NOMO-1 treated with DMSO at 0.1 percent for 48 hours (cell line): ENCODE measurements at regions not wholly inside any gene's neighbourhood (a gene's known extent, or its start where the extent isn't known, plus 50 kb on each side); places are given as distances from the start of the nearest gene placed in this dataset.

Experiments
- DNase-seq: peaks from one replicate; lab custom pipeline; 2025; ENCODE audit not compliant: unreplicated experiment; lab: John Stamatoyannopoulos, UW

DNA sequence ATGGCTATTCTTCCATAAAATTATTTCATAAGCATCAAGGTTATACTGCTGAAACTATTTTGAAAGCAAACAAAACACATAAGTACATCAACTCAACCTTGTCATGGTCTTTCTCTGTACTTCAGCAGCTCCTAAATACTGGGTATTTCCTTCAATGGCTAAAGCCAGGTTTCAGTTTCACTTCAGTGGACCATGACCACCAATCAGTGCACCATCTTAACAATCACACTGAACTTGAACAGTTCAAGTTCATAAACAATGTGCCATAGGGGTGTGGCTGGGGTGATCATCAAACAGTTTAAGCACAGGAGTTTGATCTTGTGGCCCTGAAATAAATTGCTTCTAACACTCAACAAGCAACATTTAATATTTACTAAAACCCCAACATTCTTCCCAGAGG is 124.1 kb upstream of the FIGN start:
- DNase-seq, result no peak

- DNase-seq, result no peak
These were observed 121.1 kb upstream of the FIGN start for GRCh38 chr2:163856941-163857340.

DNA sequence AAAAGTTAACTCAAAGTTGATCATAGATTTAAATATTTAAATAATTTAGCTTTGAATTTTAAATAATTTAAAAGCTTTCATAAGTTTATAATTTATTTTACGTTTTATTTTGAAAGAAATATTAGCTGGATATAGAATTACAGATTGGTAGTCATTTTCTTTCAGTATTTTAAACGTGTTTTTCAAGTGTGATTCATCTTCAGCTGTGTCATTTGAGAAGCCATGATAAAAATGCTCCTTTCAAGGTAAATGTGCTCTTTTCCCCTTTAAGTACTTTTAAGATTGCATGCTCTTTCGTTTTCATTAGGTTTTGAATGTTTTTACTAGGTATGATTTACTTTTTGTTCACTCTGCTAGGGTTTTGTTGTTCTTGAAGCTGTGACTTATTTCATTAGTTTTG is 116.8 kb upstream of the FIGN start:
- DNase-seq, result no peak

GRCh38 chr2:163849756-163850435 is 114.1 kb upstream of the FIGN start:
- no peak for DNase-seq

GRCh38 chr2:163838890-163839289 is 103.1 kb upstream of the FIGN start:
- no peak for DNase-seq

- no peak for DNase-seq
These were observed 100.4 kb upstream of the FIGN start for GRCh38 chr2:163836167-163836566.

DNA sequence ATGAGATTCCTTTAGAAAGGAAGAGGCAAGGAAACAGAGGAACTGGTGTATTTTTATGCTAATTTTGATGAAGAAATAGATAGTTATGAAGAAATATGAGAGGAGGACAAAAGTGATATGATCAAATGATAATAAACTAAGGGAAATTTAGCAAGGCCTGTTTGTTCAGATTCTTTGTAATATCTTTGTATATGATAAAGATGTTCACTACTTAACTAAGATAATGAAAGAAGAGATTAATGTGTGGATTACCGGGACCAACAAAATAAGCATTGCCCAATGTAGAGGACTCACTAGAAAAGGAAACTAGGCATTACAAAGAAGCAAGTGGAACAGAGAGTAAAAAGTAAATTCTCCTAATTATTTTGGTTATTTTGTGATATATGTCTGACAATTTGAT is 99.0 kb upstream of the FIGN start:
- no peak for DNase-seq

DNA sequence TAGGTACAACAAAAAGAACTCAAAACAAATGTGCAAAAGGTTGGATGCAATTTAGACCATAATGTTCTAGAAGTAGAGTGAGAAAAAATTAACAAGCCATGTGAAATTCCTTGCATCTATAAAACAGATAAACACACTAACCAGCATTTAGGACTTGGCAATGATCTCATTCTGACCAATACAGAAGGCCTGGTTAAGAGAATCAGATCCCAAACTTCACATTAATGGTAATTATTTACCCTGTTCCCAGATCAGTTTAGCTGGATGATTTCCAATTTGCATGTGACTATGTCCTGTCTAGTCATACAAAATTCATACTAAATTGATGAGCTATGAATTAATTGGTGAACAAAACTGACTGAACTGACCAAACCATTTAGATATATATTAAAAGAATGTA is 98.4 kb upstream of the FIGN start:
- DNase-seq, result no peak

GRCh38 chr2:163828771-163829170 is 93.0 kb upstream of the FIGN start:
- no peak for DNase-seq

DNA sequence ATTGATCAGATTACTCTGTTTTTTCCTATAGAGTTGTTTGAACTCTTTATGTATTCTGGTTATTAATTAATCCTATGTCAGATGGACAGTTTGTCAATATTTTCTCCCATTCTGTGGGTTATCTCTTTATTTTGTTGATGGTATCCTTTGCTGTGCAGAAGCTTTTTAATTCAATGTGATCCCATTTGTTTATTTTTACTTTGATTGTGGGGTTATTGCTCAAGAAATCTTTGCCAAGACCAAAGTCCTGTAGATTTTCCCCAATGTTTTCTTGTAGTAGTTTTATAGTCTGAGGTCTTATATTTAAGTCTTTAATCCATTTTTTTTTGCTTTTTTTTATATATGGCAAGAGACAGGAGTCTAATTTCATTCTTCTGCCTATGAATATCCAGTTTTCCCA is 86.2 kb upstream of the FIGN start:
- no peak for DNase-seq

DNA sequence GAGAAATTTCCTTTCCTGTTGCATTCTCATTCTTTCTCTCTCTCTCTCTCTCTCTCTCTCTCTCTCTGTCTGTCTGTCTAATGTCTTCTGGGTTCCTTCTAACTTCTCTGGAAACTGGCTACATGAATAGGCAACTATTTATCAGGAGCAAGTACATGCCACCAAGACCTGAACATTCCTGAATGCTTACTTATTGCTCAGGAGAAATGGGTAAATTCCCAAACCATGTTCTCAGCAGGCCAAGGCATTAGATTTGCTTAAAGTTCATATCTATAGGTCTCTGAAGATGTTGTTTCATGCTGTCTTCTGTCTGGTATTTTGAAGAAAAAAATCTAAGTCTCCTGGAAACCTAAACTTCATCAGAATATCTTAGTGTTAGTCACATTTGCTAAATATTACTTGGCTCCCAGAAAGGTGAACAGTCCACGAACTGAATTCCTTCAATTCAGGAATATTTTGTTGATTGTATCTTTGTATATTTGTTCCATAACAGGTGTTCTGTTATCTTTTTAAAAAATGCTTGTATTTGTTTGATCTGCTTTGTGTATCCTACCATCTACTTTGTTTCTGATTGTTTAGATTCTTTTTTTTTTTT is 77.2 kb upstream of the FIGN start:
- DNase-seq, result no peak

DNA sequence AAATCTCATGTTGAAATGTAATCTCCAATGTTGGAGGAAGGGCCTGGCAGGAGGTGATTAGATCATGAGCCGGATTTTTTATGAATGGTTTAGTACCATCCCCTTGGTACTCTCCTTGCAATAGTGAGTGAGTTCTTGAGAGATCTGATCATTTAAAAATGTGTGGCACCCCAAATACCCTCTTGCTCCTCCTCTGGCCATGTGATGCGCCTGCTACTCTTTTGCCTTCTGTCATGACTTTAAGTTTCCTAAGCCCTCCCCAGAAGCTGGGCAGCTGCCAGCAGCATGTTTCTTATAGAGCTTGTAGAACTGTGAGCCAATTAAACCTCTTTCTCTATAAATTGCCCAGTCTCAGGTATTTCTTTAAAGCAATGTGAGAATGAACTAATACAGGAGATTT is 72.6 kb upstream of the FIGN start:
- DNase-seq, result no peak

GRCh38 chr2:163802284-163802683 is 66.5 kb upstream of the FIGN start:
- DNase-seq, result no peak

- no peak for DNase-seq
These were observed 65.7 kb upstream of the FIGN start for GRCh38 chr2:163801486-163801885.

DNA sequence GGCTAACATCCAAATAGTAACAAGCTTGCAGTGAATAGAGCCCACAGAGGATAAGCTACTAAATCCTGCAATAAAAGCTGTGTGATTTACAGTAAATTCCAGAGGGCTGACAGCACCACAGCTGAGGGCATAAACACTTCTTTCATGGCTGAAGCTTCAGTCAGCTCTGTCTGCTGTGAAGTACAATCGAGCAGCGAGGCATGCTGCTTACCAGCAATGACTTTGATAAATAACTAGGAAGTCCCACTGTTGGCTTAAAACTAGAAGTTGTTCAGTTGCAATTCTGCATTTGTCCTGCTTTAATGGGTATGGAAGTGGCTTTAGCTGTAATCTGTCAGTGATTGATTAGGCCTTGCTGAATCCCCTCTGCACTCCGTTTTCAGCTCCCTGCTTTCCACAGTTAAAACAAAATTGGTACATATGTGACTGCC is 65.2 kb upstream of the FIGN start:
- DNase-seq, result no peak

DNA sequence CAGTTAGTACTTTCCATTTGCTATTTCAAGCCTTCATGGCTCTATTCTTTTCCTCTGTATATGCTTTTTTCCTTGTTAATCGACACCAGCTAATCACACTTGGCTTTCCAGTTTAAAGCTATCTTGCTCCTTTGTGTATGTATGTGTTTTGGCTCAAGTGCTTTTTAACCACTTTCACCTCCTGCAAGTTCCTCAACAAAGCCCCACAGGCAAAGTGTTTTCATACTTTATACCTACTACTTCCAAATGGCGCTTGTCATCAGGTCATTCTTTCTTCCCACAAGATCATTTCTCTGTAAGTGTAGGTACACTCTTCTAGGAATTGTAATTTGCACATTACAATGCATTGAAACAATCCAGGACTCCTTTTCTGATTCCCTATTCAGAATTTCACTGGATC is 64.0 kb upstream of the FIGN start:
- no peak for DNase-seq

DNA sequence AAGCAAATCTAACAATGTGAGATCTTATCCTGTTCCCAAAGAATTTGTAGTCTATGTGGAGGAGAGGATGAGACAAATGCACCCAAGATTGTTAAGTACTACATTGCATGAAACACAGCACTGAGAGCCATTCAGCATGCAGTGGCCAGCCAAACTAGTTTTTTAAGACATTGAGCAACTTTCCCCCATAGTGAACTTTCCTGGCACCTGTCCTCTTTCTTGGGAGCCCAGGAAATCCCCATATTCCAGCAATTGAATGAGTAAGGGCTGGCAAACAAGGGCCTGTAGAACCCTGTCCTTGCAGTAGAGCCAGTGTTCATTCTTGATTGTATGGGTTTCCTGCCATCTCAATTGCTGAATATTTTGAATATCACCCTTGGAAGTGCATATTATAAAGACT is 58.8 kb upstream of the FIGN start:
- DNase-seq, result no peak
